Neural crest cell (in vitro differentiated cells): ENCODE measurements at regions not wholly inside any gene's neighbourhood (a gene's known extent, or its start where the extent isn't known, plus 50 kb on each side); places are given as distances from the start of the nearest gene placed in this dataset.

ENCODE experiments used
- DNase-seq: peaks from one replicate; pipeline ENCODE4 v3.0.0; 2021; ENCODE audit warnings: low read depth, mixed read lengths, low spot score
- H3K27ac Mint-ChIP-seq: one replicate; pipeline ENCODE4 v1.8.0; 2021; ENCODE audit warnings: mild to moderate bottlenecking, mixed read lengths; ENCODE audit not compliant: unreplicated experiment
- H3K27me3 Mint-ChIP-seq: 2 replicates; pipeline ENCODE4 v1.8.0; 2021; ENCODE audit warnings: low read depth, mild to moderate bottlenecking, mixed read lengths
- H3K36me3 Mint-ChIP-seq: 2 replicates; pipeline ENCODE4 v1.8.0; 2021; ENCODE audit warnings: low read depth, mild to moderate bottlenecking, mixed read lengths
- H3K4me1 Mint-ChIP-seq: 2 replicates; pipeline ENCODE4 v1.8.0; 2021; ENCODE audit warnings: mixed read lengths
- H3K4me3 Mint-ChIP-seq: one replicate; pipeline ENCODE4 v1.8.0; 2021; ENCODE audit warnings: mild to moderate bottlenecking, mixed read lengths
- H3K9me3 Mint-ChIP-seq: 2 replicates; pipeline ENCODE4 v1.8.0; 2021; ENCODE audit warnings: mixed read lengths
- CTCF ChIP-seq: fragments of 200-600 bp; sonication (generic); conservative IDR thresholded peaks from 2 replicates; pipeline ENCODE4 v1.5.0; 2021; ENCODE audit warnings: antibody characterized with exemption, mild to moderate bottlenecking

GRCh38 chr12:87376722-87377121 lies 652.5 kb downstream of the C12orf50 start:
- DNase-seq = no peak
- Mint-ChIP-seq H3K4me3 (no peak overlapping the region), H3K4me1 (no peaks in the 10 kb centered on the region), H3K36me3 (no peaks in the 10 kb centered on the region), H3K9me3 (peaks cover 7% of the 10 kb centered on the region), H3K27ac (no peak overlapping the region), H3K27me3 (no peaks in the 10 kb centered on the region)
- no peak for TF ChIP-seq CTCF

- Mint-ChIP-seq H3K9me3 (peaks cover 3% of the 10 kb centered on the region), H3K27ac (no peak overlapping the region), H3K4me1 (no peaks in the 10 kb centered on the region), H3K36me3 (no peaks in the 10 kb centered on the region), H3K27me3 (no peaks in the 10 kb centered on the region), H3K4me3 (no peak overlapping the region)
- no peak for DNase-seq
- TF ChIP-seq CTCF = no peak
These were observed 660.0 kb downstream of the C12orf50 start for GRCh38 chr12:87369161-87369560.

- peaks cover 3% of the 10 kb centered on the region for H3K9me3 Mint-ChIP-seq
- H3K27me3 Mint-ChIP-seq = no peaks in the 10 kb centered on the region
- no peak overlapping the region for H3K4me3 Mint-ChIP-seq
- TF ChIP-seq CTCF = no peak
- H3K36me3 Mint-ChIP-seq = no peaks in the 10 kb centered on the region
- no peak for DNase-seq
- no peak overlapping the region for H3K27ac Mint-ChIP-seq
- no peaks in the 10 kb centered on the region for H3K4me1 Mint-ChIP-seq
These were observed 660.9 kb downstream of the C12orf50 start for GRCh38 chr12:87368259-87368658.

GRCh38 chr12:87365423-87365822 lies 663.8 kb downstream of the C12orf50 start:
- DNase-seq = no peak
- no peak for TF ChIP-seq CTCF
- Mint-ChIP-seq H3K27ac (no peak overlapping the region), H3K9me3 (peaks cover 19% of the 10 kb centered on the region), H3K4me3 (no peak overlapping the region), H3K4me1 (no peaks in the 10 kb centered on the region), H3K36me3 (peaks cover 2% of the 10 kb centered on the region), H3K27me3 (no peaks in the 10 kb centered on the region)

- Mint-ChIP-seq H3K9me3 (peaks cover 23% of the 10 kb centered on the region), H3K27me3 (no peaks in the 10 kb centered on the region)
These were observed 665.6 kb downstream of the C12orf50 start for GRCh38 chr12:87363497-87364084.

More at GRCh38 chr12:87363497-87364084, 665.6 kb downstream of the C12orf50 start:
- Mint-ChIP-seq H3K4me1 (no peaks in the 10 kb centered on the region), H3K4me3 (no peak overlapping the region), H3K36me3 (peaks cover 2% of the 10 kb centered on the region), H3K27ac (no peak overlapping the region)
- no peak for DNase-seq
- no peak for TF ChIP-seq CTCF
